ENCODE measurements at regions not wholly inside any gene's neighbourhood (a gene's known extent, or its start where the extent isn't known, plus 50 kb on each side); places are given as distances from the start of the nearest gene placed in this dataset.

DNA sequence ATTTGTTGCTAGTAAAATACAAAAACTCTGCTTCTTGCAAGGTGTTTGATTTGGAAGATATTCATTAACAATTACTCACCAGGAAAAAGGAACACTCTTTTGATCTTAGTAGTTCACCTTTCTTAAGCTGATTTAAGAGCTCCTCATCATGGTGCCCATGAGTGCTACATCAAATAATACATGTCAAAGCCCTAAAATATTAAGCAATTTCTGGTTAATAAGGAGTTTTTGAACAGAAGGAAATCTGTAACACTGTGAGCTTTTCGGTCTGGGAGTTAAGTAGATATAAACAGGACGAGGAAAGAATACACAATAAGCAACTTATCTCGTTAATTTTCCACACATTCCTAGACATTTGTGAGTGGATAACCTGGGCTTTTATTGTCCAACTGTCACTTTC is 83.9 kb upstream of the DCBLD2 start:
- TF ChIP-seq, protein P1, sequence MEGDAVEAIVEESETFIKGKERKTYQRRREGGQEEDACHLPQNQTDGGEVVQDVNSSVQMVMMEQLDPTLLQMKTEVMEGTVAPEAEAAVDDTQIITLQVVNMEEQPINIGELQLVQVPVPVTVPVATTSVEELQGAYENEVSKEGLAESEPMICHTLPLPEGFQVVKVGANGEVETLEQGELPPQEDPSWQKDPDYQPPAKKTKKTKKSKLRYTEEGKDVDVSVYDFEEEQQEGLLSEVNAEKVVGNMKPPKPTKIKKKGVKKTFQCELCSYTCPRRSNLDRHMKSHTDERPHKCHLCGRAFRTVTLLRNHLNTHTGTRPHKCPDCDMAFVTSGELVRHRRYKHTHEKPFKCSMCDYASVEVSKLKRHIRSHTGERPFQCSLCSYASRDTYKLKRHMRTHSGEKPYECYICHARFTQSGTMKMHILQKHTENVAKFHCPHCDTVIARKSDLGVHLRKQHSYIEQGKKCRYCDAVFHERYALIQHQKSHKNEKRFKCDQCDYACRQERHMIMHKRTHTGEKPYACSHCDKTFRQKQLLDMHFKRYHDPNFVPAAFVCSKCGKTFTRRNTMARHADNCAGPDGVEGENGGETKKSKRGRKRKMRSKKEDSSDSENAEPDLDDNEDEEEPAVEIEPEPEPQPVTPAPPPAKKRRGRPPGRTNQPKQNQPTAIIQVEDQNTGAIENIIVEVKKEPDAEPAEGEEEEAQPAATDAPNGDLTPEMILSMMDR (IDR thresholded peaks at IDR 0.05), result no peak
- no peak for TF ChIP-seq EZH2 (IDR thresholded peaks at IDR 0.05)

All from neural progenitor cell (in vitro differentiated cells).